HepG2 (cell line): ENCODE measurements at regions not wholly inside any gene's neighbourhood (a gene's known extent, or its start where the extent isn't known, plus 50 kb on each side); places are given as distances from the start of the nearest gene placed in this dataset.

Source experiments
- ATAC-seq: fragments of 200-7000 bp; cut with Tn5 transposase; 3 replicates; pipeline ENCODE4 v1.9.1; 2020; ENCODE audit warnings: mild to moderate bottlenecking, moderate library complexity
- BruUV-seq: library from RNA; stranded (reverse); fragments of 400-500 nt; replicated peaks from 2 replicates; lab custom pipeline; 2021; lab: Mats Ljungman, UMichigan
- CTCF ChIA-PET: fragments of 300-600 bp; formaldehyde crosslinking; extraction: SDS; loops from one replicate; lab custom pipeline; 2021; ENCODE audit warnings: low total read pairs, inconsistent platforms, low intra/inter-chr PET ratio; lab: Yijun Ruan, JAX
- POLR2A ChIA-PET: fragments of 350-600 bp; sonication (Branson Sonifier 250); formaldehyde crosslinking; loops from one replicate; lab custom pipeline; 2020; ENCODE audit warnings: antibody characterized with exemption, inconsistent platforms; lab: Yijun Ruan, JAX
- DNase-seq: peaks from one replicate; pipeline ENCODE4 v3.0.0-alpha.2; 2015; ENCODE audit warnings: low spot score
- FAIRE-seq: peaks from 3 replicates; lab custom pipeline; 2011; peaks lifted over from hg19 to GRCh38; lab: Jason Lieb, UNC
- H2AFZ ChIP-seq: one replicate; pipeline ENCODE4 v1.6.1; 2011; ENCODE audit warnings: low read length, inconsistent platforms
- H3K27ac ChIP-seq: fragments of 300-600 bp; 3 replicates; pipeline ENCODE4 v1.8.0; 2011; ENCODE audit warnings: mixed run types, mild to moderate bottlenecking, mixed read lengths, low read length, inconsistent platforms; ENCODE audit not compliant: insufficient read depth; ENCODE audit errors: extremely low read length
- H3K27me3 ChIP-seq, 2 experiments: fragments of 200-600 bp in 1 of 2; 2 replicates in 1 of 2; 3 replicates in 1 of 2; pipeline versions ENCODE4 v1.6.0 to v1.8.0; 2011; ENCODE audit warnings: low read length in 2 of 2, mild to moderate bottlenecking in 2 of 2, moderate library complexity in 2 of 2, inconsistent platforms in 1 of 2; ENCODE audit not compliant: insufficient read depth in 2 of 2, control insufficient read depth in 1 of 2
- H3K36me3 ChIP-seq, 2 experiments: fragments of 200-600 bp in 1 of 2; replicated peaks in 1 of 2; 2 replicates in 1 of 2; 3 replicates in 1 of 2; pipeline versions ENCODE4 v1.5.1 to v1.8.0; 2011; ENCODE audit warnings: low read length in 2 of 2, inconsistent platforms in 1 of 2; ENCODE audit not compliant: insufficient read depth in 2 of 2, control insufficient read depth in 1 of 2
- H3K4me1 ChIP-seq: 2 replicates; pipeline ENCODE4 v1.5.1; 2012; ENCODE audit warnings: low read length, inconsistent platforms; ENCODE audit not compliant: insufficient read depth
- H3K4me2 ChIP-seq: 2 replicates; pipeline ENCODE4 v1.6.0; 2011; ENCODE audit warnings: low read depth, low read length, inconsistent platforms
- H3K4me3 ChIP-seq, 3 experiments: fragments of 200-600 bp in 1 of 3; sonication (generic), shearing (Covaris generic) in 1 of 3; replicated peaks in 1 of 3; 2 replicates each; pipeline ENCODE4 v1.5.1; 2011 to 2016; ENCODE audit warnings: low read length in 3 of 3, inconsistent platforms in 2 of 3, low read depth in 2 of 3, mild to moderate bottlenecking in 2 of 3, control low read depth in 1 of 3, mixed read lengths in 1 of 3; ENCODE audit not compliant: insufficient read depth in 1 of 3
- H3K79me2 ChIP-seq: one replicate; pipeline ENCODE4 v1.6.1; 2011; ENCODE audit warnings: low read length, inconsistent platforms; ENCODE audit not compliant: insufficient read depth
- H3K9ac ChIP-seq: 2 replicates; pipeline ENCODE4 v1.6.0; 2011; ENCODE audit warnings: mild to moderate bottlenecking, low read depth, low read length, inconsistent platforms; ENCODE audit not compliant: insufficient read depth
- H3K9me3 ChIP-seq: 2 replicates; pipeline ENCODE4 v1.5.1; 2012; ENCODE audit warnings: mild to moderate bottlenecking, low read length
- H4K20me1 ChIP-seq: 2 replicates; pipeline ENCODE4 v1.6.0; 2011; ENCODE audit warnings: inconsistent platforms, mild to moderate bottlenecking, low read length, moderate library complexity; ENCODE audit not compliant: insufficient read depth
- AHDC1 ChIP-seq: sonication (generic); formaldehyde crosslinking; IDR thresholded peaks from 2 replicates; pipeline ENCODE4 v1.5.1; 2020; ENCODE audit warnings: mild to moderate bottlenecking, missing genetic modification reagents, borderline replicate concordance
- KMT2A ChIP-seq: sonication (generic); formaldehyde crosslinking; IDR thresholded peaks from 2 replicates; pipeline ENCODE4 v1.4.0; 2020; ENCODE audit warnings: missing genetic modification reagents
- RARA ChIP-seq: IDR thresholded peaks from 2 replicates; pipeline ENCODE4 v1.6.1; 2016; ENCODE audit warnings: missing genetic modification reagents, missing compliant biosample characterization
- RELA ChIP-seq: sonication (generic); formaldehyde crosslinking; IDR thresholded peaks from 2 replicates; pipeline ENCODE4 v1.4.0; 2020; ENCODE audit warnings: missing genetic modification reagents
- REPIN1 ChIP-seq: sonication (generic); formaldehyde crosslinking; IDR thresholded peaks from 2 replicates; pipeline ENCODE4 v1.8.0; 2022; ENCODE audit warnings: missing genetic modification reagents, low read depth, mild to moderate bottlenecking, borderline replicate concordance
- SP5 ChIP-seq: IDR thresholded peaks from 2 replicates; pipeline ENCODE4 v1.6.1; 2016; ENCODE audit warnings: low read depth, borderline replicate concordance
- SRSF1 ChIP-seq: fragments of 200-400 bp; formaldehyde crosslinking; optimal IDR thresholded peaks from 2 replicates; pipeline ENCODE3; 2017; ENCODE audit warnings: mild to moderate bottlenecking, low read depth, low read length, moderate library complexity
- SRSF4 ChIP-seq: fragments of 200-400 bp; formaldehyde crosslinking; IDR thresholded peaks from one replicate; pipeline ENCODE4 v1.6.1; 2018; ENCODE audit warnings: mild to moderate bottlenecking, low read depth, low read length, moderate library complexity; ENCODE audit not compliant: poor library complexity, severe bottlenecking
- THAP9 ChIP-seq: sonication (generic); formaldehyde crosslinking; IDR thresholded peaks from 2 replicates; pipeline ENCODE4; 2020; ENCODE audit warnings: missing genetic modification reagents, mild to moderate bottlenecking, borderline replicate concordance
- TOPORS ChIP-seq: sonication (generic); formaldehyde crosslinking; IDR thresholded peaks from 2 replicates; pipeline ENCODE4 v1.8.0; 2023; ENCODE audit warnings: mild to moderate bottlenecking, missing genetic modification reagents
- ZBTB26 ChIP-seq: IDR thresholded peaks from 2 replicates; pipeline ENCODE4 v1.6.1; 2016; ENCODE audit warnings: missing compliant biosample characterization, missing genetic modification reagents, borderline replicate concordance
- ZNF17 ChIP-seq: sonication (generic); formaldehyde crosslinking; IDR thresholded peaks from 2 replicates; pipeline ENCODE4 v1.5.0; 2020; ENCODE audit warnings: mild to moderate bottlenecking, missing genetic modification reagents
- ZNF550 ChIP-seq: sonication (generic); formaldehyde crosslinking; IDR thresholded peaks from 2 replicates; pipeline ENCODE4 v1.4.0; 2020; ENCODE audit warnings: mild to moderate bottlenecking, missing genetic modification reagents, borderline replicate concordance
- ZNF639 ChIP-seq: conservative IDR thresholded peaks from 2 replicates; pipeline ENCODE4 v1.6.1; 2018; ENCODE audit warnings: missing genetic modification reagents
- ZNF7 ChIP-seq: IDR thresholded peaks from 2 replicates; pipeline ENCODE4 v1.6.1; 2016; ENCODE audit warnings: missing biosample characterization, missing genetic modification reagents
- WGBS: methylation state at CpG from one replicate; pipeline ENCODE4 v1.1.6; 2017; ENCODE audit warnings: low lambda C conversion rate; 5-methylcytosine and 5-hydroxymethylcytosine counted together
- in situ Hi-C: cut with HindIII; loops from 2 replicates; pipeline ENCODE4 v1.10.0; 2017; ENCODE audit warnings: low pct_unique_long_range_greater_than_20kb; ENCODE audit not compliant: extremely low pct_ligation_motif_present
- intact Hi-C: fragments of 100-400 bp; cut with micrococcal nuclease; formaldehyde crosslinking; loops from one replicate; pipeline ENCODE4 v1.10.0; 2022; ENCODE audit not compliant: unreplicated experiment

- Histone ChIP-seq H3K79me2 (no peaks in the 10 kb centered on the region), H3K4me1 (no peaks in the 10 kb centered on the region), H3K4me2 (no peak overlapping the region), H3K27me3 (no peaks in the 10 kb centered on the region), H3K27ac (no peak overlapping the region), H3K9ac (no peak overlapping the region), H3K36me3 (no peaks in the 10 kb centered on the region), H3K4me3 (no peak overlapping the region), H3K9me3 (no peaks in the 10 kb centered on the region), H2AFZ (no peak overlapping the region), H4K20me1 (no peaks in the 10 kb centered on the region)
- ATAC-seq = no peak
- no peak for DNase-seq
- intact Hi-C loops (no loop called here), in situ Hi-C loops (no loop called here)
- BruUV-seq = no TSS peak
- 2% methylated on average over 2 of the region's 2 CpGs for WGBS
- FAIRE-seq = no peak
- CTCF ChIA-PET = no interaction called here
- POLR2A ChIA-PET = no interaction called here
- TF ChIP-seq ZNF17 (no peak), TOPORS (CRISPR knock-in tag) (no peak), RELA (CRISPR knock-in tag) (no peak), KMT2A (no peak), THAP9 (CRISPR knock-in tag) (no peak), ZNF7 (no peak), SRSF4 (no peak), RARA (no peak), ZNF550 (no peak), ZBTB26 (CRISPR knock-in tag) (no peak), REPIN1 (CRISPR knock-in tag) (no peak), AHDC1 (CRISPR knock-in tag) (no peak), SP5 (no peak), ZNF639 (CRISPR knock-in tag) (no peak), SRSF1 (no peak)
These were observed 340.4 kb downstream of the RASEF start for GRCh38 chr9:82722561-82722960.
